SW480 (cell line): ENCODE measurements at regions not wholly inside any gene's neighbourhood (a gene's known extent, or its start where the extent isn't known, plus 50 kb on each side); places are given as distances from the start of the nearest gene placed in this dataset.
A peak's percentile ranks its signal among the peaks of the same experiment; 100 is the strongest.
"Not testable (repeated sequence)": the region's sequence is repeated elsewhere in the genome, so short reads cannot be mapped to it uniquely, and the experiment has no call there.

Experiments
- DNase-seq: peaks from one replicate; pipeline ENCODE4 v3.0.0-alpha.2; 2016; ENCODE audit warnings: low spot score

GRCh38 chr5:102154791-102155605, 141.1 kb downstream of the SLCO4C1 start:
- DNase-seq = not testable (repeated sequence)

DNA sequence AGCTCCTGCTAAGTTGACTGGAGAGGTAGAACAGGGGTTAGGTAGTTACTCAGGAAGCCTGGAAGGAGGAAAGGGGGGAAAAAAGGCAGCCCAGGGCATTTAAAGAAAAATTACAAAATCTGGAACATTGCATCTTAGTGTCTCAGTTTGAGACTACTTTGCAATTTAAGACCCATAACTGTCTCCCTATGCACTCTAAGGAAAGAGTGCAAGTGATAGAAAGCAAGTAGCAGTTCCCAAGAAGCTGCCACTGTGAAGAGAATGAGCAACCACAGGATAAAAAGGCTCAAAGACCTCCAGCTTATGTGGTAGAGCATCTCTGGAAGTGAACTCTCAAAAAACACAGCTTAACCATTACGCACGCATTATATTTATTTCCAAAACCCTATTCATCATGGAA, 141.8 kb downstream of the SLCO4C1 start:
- DNase-seq = no peak

DNA sequence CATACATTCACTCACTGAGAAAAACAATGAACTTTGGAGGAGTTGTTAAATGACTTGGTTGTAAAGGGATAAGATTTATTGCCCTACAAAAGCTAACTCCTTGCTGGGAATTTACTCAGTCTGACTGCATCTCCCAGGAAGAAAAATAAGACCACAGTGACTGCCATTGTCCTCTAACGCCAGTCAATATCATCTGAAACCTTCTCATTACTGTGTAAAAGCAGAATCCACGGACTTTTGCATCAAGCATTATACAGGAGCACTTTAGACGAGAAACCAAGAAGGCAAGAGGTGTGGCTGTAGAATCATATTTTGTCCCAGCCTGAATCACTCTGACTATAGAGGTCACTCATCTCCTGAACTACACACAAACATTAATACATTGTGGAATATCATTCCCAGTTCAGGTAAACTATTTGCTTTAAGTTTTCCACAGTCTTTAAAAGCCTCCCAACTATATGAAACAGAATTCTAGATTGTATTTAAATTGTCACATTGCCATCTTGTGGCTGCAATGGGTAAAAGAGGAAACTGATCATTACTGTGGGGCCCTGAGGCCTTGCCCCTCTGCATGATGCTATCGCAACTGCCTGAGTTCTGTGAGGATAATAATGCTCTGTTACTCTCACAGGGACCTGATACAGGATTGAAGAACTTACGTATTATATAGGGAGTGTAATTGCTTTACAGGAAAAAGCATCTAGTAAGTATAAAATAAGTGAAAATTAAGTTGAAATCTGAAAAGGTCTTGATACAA, 142.9 kb downstream of the SLCO4C1 start:
- peak; percentile 69 for DNase-seq

- DNase-seq = no peak
Observed at GRCh38 chr5:102139029-102139428, 157.1 kb downstream of the SLCO4C1 start.

DNA sequence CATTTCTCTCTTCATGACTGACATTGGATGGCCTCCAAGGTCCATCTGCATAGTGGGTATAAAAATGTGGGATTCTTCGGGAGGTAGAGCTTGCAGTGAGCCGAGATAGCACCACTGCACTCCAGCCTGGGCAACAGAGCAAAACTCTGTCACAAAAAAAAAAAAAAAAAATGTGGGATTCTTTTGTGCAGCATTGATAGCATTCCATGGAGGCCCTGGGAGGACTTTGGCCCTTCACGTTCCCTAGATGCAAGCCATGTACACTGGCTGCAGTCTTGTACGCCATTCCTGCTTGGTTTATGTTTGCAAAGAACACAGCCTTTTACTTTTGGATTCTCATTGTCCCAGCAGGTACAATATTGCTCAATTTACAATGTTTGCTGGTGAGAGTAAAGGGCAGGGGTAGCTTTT, 157.8 kb downstream of the SLCO4C1 start:
- peak; percentile 48 for DNase-seq

DNA sequence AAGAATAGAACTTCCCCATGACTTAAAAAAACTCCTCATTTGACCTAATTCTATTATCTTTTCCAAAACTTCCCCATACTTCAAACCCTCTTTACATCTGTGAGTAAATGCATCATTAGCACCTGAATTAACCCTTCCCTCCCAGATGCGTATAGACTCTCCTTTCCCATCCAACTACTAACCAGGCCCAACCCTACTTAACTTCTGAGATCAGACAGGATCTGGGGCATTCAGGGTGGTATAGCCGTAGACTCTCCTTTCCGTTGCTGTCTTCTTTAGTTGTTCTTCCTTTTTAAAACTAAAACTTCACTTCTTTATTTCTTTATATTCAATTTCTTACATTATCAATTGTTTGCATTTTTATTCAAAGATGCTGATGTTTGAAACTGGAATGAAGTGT, 165.2 kb downstream of the SLCO4C1 start:
- no peak for DNase-seq

GRCh38 chr5:102130386-102130785, 165.7 kb downstream of the SLCO4C1 start:
- no peak for DNase-seq

- DNase-seq = no peak
Observed at GRCh38 chr5:102119252-102119651, 176.8 kb downstream of the SLCO4C1 start.

- no peak for DNase-seq
Observed at GRCh38 chr5:102115736-102116135, 180.3 kb downstream of the SLCO4C1 start.

DNA sequence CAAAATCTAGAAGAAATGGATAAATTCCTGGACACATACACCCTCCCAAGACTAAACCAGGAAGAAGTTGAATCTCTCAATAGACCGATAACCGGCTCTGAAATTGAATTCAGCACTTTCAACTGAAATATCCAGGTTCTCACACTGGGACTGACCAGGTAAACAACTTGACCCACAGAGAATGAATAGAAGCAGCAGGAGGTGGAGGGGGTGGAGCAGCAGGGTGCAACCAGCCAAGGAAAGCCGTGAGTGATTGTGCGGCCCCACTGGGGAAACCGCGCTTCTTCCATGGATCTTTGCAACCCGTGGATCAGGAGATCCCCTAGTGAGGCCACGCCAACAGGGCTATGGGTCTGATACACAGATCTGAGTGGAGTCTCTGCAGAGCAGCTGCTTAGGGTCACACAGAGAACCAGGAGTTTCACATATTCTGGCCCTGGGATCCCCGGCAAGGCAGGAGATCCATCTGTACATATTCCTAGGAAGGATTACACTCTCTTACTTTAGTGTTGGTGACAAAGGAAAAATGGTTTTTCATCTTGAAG, 181.5 kb downstream of the SLCO4C1 start:
- DNase-seq = no peak

GRCh38 chr5:102107865-102108264, 188.2 kb downstream of the SLCO4C1 start:
- no peak for DNase-seq

DNA sequence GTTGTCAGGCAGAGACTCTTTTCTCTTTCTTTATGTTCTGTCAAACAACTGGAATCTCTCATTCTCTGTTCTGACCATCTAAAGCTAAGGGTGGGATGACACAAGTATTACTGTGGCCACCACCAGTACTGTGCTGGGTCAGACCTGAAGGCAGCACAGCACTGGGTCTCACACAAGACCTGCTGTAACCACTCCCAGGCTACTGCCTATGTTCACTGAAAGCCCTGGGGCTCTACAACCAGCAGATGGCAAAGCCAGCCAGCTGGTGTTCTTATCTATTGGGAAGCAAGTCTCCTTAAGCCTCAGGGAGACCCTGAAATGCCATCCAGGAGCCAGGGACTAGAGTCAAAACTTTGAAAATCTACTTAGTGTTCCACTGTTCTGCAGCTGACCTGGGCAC, 189.5 kb downstream of the SLCO4C1 start:
- no peak for DNase-seq

GRCh38 chr5:102099766-102100331, 196.2 kb downstream of the SLCO4C1 start:
- DNase-seq = peak; percentile 84

GRCh38 chr5:102099083-102099482, 197.0 kb downstream of the SLCO4C1 start:
- DNase-seq = not testable (repeated sequence)

DNA sequence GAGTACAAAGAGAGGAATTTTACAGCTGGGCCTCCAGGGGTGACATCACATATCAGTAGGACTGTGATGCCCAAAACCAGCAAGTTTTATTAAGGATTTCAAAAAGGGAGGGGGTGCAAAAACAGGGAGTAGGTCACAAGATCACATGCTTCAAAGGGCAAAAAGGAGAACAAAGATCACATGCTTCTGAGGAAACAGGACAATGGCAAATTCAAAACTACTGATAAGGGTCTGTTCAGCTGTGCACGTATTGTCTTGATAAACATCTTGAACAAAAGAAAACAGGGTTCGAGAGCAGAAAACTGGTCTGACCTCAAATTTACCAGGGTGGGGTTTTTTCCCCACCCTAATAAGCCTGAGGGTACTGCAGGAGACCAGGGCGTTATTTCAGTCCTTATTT, 197.5 kb downstream of the SLCO4C1 start:
- not testable (repeated sequence) for DNase-seq

DNA sequence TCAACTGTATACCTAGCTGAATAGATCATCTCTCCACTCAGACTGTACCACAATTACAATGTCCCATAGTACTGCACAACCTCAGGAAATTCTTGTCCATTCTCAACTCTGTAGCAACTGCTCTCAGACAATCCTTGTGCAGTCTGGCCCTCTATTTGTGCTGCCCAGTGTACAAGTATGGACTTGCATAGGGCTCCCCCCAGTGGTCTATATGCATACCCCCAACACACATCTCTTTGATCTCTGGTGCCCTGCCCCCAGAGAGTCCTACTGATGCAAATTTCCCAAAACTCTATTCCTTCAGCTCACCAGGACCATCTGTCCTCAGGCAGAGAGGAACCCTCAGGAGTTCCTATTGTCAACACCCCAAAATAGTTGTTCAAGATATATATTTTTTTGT, 205.3 kb downstream of the SLCO4C1 start:
- peak; percentile 78 for DNase-seq

- no peak for DNase-seq
Observed at GRCh38 chr5:102089883-102090282, 206.2 kb downstream of the SLCO4C1 start.

GRCh38 chr5:102087906-102088305, 208.2 kb downstream of the SLCO4C1 start:
- DNase-seq = no peak

- DNase-seq = no peak
Observed at GRCh38 chr5:102080288-102080687, 215.8 kb downstream of the SLCO4C1 start.

- no peak for DNase-seq
Observed at GRCh38 chr5:102077920-102078319, 218.2 kb downstream of the SLCO4C1 start.

- DNase-seq = no peak
Observed at GRCh38 chr5:102069974-102070373, 226.1 kb downstream of the SLCO4C1 start.

- no peak for DNase-seq
Observed at GRCh38 chr5:102068870-102069269, 227.2 kb downstream of the SLCO4C1 start.

DNA sequence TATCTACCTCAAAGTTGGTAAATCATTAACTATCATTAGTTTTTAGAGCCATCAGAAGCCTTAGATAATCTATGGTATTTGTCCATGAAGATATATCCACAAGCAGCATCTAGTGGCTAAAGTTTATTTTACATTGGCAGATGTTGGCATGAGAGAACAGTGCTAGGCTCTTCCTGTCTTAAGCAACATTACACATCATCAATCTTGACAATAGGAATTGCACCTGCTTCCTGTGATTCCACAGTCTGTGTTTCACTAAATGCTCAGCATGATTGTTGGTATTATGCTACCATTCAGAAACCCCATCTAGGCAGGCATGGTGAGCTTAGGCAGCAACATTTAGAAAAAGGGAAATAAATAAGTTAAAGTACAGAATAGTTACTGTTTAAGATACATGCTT, 246.6 kb downstream of the SLCO4C1 start:
- peak; percentile 47 for DNase-seq
